Amygdala (tissue), 56 donors: ENCODE measurements at regions not wholly inside any gene's neighbourhood (a gene's known extent, or its start where the extent isn't known, plus 50 kb on each side); places are given as distances from the start of the nearest gene placed in this dataset.
A peak's percentile ranks its signal among the peaks of the same experiment; 100 is the strongest.

Experiments used
- DNase-seq, 56 donors: peaks; one replicate each; lab custom pipeline; 2025; lab: John Stamatoyannopoulos, UW

DNA sequence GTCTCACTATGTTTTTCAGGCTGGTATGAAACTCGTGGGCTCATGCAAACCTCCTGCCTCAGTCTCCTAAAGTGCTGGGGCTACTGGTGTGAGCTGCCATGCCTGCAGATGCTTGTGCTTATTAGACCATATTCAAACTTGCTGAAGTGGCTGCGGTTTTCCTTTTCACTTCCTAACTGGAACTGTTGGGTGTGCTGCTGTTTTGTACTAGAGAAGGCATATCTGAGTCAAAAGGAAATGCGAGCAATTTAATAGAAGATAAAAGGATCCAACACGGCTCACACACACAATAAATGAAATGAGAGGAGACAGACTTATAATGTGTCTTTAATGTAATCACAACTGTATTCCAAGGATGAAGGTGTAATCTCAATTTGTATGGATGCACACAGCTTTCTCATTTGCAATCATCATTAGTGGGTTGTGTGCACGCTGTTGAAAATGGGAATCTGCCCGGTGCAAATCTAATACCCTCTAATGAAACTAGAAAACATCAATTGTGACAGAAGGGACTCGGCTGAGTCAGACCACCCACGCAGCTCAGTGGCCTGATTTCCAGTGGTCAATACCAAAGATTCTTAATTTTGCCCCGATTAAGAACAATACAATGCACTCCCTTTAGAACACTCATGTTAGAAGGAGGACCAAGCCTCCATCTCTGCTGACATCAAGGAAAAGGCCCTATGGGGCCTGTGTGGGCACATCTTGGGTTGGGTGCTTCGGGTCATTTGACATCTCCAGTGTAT is 532.7 kb downstream of the TDRD15 start:
- no peak for DNase-seq

DNA sequence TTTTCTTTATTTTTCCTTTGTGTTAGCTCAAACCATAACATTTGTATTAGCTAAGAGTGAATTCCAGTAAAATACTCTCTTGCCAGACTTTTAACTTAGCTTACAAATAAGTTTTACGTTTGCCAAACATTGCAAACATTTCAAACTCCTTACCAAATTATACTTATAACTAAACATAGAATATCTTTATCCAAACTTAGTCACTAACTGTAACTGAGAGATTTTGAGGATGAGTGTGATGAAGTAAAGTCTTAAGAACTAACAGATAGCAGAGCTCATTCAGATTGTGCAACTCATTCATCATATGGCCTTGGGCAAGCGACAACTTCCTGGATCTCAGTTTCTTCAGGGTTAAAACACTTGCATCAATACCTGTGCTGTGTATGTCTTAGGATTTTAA is 533.7 kb downstream of the TDRD15 start:
- DNase-seq, result no peak

DNA sequence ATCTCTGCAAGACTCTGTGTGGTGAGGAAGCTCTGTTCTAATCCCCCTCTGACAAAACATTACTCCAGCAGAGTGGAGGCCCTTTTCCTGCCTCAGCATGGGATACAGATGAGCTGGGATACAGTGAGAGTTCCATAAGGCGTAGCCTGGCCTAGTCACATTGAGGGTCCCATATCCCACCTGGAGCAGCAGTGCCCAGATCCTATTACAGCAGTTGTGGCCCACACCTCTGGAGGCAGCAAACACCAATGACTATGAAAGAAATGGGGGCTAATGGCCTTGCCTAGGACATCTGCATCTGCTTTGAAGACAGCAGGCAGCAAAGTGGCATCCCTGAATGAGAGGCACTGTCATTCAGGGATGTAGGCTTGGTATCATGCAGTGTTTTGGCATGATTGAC is 534.5 kb downstream of the TDRD15 start:
- no peak for DNase-seq

DNA sequence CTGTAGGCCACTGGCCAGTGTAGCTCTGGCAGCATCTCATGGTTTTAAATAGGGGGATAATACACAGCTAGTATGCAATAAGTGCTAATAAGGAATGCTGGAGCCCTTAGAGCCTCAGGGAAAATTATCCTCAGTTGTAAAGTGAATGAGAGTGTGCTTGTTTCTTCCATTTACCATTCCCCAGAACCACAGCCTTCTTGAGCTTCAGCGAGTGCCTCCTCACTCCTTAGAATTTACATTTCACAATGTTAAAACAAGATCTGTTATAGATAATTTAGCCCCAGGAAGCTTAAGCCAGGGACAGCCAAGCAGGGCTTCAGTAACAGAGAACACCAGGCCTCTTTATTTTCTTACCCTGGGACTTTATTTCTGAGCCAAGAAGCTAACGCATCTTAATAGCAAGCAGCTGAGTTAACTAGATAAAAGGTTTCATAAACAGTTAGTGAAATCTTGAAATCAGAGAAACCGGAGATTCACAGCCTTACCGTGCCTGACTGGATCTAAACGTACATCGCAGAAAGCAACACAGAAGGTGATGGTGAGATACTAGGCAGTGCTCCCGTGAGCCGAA is 535.2 kb downstream of the TDRD15 start:
- DNase-seq, result no peak

DNA sequence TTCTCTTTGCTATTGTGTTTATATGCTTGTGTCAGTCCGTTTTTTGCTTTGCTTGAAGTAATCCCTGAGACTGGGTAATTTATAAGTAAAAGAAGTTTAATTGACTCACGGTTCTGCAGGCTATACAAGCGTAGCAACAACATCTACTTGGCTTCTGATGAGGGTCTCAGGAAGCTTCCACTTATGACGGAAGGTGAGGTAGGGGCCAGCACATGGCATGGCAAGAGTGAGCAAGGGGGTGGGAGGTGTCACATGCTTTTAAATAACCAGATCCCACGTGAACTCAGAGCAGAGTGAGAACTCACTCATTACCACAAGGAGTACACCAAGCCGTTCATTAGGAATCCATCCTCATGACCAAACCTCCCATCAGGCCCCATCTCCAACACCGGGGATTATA is 540.3 kb downstream of the TDRD15 start:
- DNase-seq, result no peak

DNA sequence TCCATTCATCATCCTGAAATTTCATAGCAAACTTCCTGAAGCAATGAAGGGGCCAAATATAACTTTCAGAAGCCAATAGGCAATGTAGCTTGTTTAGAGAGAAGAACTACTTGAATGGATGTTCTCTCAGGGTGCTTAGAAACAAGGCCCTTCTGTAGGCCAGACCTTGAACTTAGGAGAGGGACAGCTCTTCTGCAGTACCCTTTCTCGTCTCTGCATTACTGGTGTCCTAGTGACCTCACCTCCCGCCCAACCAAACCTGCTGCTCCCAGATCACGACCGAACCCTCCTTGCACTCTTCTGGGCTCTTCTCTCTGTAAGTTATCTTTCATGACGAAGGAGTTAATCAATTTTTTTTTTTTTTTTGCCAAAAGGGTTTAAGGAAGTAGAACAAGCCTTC is 543.9 kb downstream of the TDRD15 start:
- DNase-seq, result no peak

DNA sequence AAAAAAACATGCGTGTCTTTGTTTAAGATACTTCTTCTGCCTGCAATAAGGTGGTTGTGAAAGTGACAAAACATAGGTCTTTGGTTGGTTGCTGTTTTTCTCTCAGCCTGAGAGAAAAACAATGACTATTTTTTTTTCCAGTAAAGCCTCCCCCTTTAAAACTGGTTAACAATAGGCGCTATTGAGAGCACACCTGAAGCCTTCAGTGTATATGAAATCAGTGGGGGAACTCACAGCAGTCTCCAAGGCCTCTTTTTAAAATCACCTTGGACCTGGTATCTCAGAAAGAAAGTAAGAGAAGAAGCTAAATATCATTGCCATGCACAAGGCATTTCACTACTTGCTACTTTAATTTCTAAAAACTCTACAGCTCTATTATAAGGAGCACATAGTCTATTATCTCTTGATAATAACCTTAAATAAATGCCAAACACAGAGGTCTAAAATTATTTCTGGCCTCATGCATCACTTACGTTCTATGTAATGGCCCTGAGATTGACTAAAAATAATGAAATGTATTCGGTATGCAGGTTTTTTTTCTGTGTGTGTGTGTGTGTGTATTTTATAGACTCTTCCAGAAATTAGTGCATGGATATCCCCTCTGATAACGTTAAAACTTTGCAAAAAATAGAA is 544.4 kb downstream of the TDRD15 start:
- DNase-seq, result no peak

DNA sequence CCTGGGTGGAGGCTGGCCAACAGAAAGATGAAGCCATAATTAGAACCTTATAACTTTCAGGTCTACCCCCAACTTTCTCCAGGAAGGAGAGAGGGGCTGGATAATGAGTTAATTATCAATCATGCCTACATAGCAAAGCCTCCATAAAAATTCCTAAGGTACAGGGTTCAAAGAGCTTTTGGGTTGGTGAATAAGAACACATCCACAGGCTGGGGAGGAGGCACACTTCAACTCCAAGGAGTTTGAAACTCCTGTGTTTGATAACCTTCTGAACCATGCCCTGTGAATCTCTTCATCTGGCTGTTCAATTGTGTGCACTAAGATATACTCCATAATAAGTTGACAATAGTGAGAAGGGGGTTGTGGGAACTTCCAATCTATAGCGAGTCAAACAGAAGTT is 552.3 kb downstream of the TDRD15 start:
- no peak for DNase-seq

DNA sequence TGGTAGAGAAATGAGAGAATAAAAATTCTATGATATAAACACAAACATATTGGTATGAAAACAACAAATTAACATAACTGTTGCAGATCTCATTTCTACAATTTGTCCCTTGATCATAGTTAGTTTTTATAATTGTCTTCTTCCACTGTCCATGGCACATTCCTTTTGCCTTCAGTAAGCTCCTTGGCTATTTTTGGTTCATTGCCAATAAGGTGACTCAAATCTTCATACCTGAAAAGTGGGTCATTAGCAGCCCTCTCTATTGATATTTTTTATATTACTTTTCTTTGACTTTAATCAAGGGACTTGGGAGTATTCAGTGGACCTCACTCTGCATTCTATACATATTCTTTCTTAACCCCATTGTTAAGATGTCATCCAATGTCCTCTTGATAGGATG is 552.9 kb downstream of the TDRD15 start:
- DNase-seq, result no peak

DNA sequence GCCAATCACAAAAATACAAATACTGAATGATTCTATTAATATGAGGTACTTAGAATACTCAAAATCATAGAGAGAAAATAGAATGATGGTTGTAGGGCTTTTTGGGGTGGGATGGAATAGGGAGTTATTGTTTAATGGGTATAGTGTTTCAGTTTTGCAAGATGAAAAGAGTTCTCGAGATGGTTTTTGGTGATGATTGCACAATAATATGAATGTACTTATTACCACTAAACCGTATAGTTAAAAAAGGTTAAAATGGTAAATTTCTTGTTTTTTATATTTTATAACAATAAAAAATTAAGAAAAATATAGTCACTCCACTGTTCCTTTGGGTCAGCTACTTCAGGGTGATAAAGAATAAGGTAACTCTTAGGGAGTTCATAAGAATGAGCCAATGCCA is 560.1 kb downstream of the TDRD15 start:
- no peak for DNase-seq

DNA sequence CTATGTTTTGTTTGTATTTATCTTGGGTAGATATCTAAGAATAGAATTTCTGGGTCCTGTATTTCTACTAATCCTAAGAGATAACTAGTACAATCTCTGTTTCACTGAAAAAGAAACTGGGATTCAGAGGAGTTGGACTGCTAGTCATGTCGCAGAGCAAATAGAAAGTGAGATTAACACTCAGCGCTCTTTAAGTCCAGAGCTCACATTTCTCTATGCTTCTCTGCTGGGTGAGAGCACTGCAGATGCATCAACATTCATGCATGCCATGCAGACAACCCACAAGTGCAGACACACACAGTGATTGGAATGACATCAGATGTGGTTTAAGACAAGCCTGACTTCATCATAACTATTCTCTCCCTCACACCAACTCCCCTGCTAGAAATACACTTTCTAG is 563.8 kb downstream of the TDRD15 start:
- no peak for DNase-seq

DNA sequence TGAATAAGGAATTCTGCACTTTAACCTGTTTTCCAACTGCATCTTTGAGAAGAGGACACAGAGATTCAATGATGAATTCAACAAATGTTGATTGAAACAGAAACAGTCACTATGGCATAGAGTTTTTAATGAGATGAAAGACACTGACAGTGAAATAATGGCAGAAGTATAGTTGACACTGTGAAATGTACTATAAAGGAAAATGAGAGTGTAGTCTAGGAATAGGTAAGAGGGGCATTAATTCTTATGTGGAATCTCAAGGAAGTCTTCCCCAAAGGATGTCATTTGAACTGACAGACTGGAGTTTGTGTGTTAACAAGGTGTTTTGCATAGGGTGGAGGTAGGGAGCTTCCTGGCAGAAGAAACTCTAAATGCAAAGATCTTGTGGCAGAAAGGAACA is 566.2 kb downstream of the TDRD15 start:
- DNase-seq, result no peak

DNA sequence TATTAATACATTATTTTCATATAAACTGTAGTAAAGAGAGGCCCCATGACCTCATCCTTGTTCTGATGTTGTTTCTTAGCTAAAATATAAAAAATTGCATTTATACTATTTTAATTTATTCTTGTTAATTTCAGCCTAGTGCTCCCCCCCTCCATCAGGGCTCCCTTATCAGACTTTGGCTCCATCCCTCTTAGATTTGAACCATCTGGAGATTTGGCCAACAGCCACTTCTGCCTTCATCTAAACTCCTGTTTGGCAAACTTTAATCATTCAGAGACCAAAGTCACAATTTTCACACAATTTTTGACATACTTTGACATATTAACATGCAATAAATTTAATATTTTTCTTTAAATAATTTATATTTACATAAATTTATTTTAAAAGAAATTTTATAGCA is 569.3 kb downstream of the TDRD15 start:
- DNase-seq, result no peak

DNA sequence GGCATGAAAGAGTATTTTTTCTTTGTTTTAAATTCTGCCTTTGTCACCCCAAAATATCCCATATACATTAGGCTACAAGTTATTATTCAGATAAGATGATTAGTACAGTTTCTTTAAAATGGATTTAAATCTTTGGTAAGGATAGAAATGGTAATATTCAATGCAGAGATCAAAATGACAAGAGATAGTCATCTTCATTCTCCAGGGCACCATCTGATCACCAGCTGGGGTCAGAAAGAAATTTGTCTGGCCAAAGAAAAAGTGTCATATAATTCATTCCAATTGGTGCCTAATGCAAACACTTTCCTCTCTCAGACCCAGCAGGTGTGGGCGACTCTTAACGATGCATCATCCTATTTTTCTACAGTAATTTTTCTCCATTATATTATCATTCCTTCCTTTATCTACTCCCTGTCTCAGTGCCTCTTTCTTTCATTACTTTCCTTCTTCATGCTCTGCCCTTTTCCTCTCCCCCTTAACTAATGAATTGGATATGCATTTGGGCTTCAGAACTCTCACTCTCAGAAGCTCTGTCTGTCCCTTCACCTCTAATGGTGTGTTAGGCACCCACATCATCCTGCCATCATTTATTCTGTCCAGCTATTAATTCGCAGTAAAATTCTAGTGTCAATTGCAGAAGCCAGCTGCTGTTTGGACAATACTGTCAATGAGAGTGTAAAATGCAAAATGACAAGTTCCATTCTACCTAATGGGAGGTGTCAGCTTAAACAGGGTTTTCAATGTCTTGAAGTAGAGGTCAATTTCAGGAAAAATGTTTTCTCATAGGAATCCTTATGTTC is 570.5 kb downstream of the TDRD15 start:
- DNase-seq, result no peak

DNA sequence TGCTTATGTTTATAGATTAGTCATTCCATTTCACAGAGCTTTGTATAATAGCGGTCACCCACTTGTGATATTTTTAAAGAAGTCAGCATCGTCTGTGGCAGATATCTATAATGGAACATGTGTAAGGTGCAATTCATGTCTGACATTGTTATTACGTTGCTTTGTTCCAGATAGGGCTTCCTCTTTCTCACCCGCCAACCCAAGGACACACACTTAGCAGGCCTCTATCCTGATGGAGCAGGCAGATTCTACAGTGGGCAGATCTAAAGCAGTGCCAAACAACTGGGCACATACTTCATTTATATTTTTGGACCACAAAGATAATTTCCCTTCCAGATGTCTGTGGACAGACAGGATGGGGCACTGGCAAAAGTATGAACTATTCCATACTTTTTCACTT is 573.1 kb downstream of the TDRD15 start:
- DNase-seq, result no peak

DNA sequence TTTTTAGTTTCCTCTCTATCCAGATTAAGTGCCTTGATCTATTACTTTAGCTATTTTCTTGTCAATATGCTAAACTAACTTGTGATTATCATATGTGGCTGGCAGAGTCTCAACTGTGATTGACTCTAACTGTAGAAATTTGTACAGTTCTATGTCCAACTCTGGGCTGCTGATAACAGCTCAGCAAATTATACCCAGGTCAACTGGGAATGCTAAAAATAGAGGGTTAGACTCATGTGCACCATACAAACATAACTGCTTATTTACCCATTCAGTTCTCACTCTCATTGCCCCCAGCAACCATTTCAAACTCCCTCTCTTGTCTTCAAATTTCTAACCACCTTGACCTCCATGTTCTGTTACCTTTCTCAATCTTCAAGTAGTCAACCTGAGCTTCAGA is 576.9 kb downstream of the TDRD15 start:
- DNase-seq, result no peak

DNA sequence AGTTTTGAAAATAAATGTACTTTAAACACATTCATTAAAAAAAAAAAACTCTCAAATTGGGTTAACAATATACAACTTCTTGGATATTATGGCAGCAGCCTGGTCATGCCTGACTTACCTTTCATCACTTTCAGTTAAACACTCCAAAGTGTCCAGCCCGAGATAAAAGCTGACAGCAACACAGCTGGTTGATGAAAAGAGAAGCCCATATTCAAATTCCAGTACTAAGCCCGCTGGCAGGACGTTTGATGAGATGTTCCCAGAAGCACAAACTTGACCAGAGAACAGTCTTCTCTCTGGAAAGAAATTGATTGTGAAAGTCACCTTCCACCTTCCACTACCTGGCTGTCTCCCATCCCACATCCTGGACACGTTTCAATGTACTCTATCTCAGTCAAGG is 586.3 kb downstream of the TDRD15 start:
- DNase-seq, result no peak

DNA sequence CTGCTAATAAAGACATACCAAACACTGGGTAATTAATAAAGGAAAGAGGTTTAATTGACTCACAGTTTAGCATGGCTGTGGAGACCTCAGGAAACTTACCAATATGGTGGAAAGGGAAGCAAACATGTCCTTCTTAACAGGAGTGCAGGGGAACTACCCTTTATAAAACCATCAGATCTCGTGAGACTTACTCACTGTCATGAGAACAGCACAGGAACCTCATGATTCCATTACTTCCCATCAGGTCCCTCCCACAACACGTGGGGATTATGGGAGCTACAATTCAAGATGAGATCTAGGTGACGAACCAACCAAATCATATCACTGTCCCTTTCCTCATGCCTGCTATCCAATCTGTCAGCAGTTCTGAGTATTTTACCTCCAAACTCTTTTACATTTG is 586.7 kb downstream of the TDRD15 start:
- no peak for DNase-seq

DNA sequence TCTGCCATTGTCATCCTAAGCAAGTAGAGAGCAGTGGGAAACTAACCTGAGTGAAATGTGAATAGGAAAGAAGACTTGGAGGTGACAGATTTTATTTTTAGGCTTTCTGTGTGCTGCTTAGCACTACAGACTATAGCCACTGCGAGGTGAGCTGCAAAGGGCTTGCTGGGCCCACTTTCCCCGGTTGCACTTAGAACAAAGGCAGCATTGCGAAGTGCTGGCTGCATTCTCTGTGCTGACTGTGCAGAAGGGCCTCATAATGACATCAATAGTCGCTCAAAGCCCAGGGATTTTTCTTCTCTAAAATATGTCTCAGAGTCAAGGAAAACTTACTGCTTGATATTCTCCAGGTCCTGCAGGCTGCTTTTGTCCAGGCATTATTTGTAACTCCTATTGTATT is 592.1 kb downstream of the TDRD15 start:
- peak in 18 of 56 donors; percentile 0 to 48 (median 6) for DNase-seq

DNA sequence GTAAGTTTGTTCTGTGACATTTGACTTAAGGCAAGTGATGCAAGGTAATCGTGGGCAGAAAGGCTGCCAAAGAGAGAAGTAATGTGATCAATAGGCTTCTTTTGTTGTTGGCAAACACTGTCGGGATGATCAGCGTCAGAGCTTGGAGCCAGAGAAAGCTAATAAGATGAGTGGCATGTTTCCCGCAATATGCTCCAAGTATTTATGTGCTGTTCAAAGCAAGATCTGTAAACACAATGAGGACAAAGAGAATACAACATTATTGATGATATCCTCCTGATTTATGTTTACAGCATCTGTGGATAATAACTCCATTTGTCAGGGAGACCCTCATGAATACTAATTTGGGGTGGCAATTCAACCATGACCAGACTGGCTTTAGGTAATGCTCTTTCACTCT is 603.3 kb downstream of the TDRD15 start:
- DNase-seq, result no peak

DNA sequence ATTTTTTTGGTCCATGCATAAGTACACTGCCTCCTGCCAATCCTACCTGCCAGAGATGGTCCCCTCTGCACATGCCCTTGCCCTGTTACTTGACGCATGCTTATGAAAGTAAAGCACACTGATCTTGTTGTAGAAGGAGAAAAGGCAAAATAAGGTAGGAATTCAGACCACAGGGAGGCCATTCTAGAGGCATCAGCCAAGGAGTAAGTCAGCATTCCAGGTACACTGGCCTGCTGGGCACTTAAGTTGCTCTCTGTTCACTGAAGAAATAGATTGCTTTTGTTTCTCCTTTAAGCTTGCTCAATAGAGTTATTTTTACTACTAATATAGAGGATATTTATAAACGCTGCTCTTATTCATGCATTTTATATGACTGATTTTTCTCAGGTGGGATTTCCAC is 604.4 kb downstream of the TDRD15 start:
- DNase-seq, result no peak
